DMS114 treated with DMSO at 0.1 percent for 48 hours (cell line): ENCODE measurements at regions not wholly inside any gene's neighbourhood (a gene's known extent, or its start where the extent isn't known, plus 50 kb on each side); places are given as distances from the start of the nearest gene placed in this dataset.
"Not testable (repeated sequence)": the region's sequence is repeated elsewhere in the genome, so short reads cannot be mapped to it uniquely, and the experiment has no call there.

Experiments
- DNase-seq: peaks from one replicate; lab custom pipeline; 2025; ENCODE audit not compliant: unreplicated experiment; lab: John Stamatoyannopoulos, UW

GRCh38 chr12:131497966-131498365 is 212.9 kb upstream of the SFSWAP start:
- DNase-seq, result no peak

DNA sequence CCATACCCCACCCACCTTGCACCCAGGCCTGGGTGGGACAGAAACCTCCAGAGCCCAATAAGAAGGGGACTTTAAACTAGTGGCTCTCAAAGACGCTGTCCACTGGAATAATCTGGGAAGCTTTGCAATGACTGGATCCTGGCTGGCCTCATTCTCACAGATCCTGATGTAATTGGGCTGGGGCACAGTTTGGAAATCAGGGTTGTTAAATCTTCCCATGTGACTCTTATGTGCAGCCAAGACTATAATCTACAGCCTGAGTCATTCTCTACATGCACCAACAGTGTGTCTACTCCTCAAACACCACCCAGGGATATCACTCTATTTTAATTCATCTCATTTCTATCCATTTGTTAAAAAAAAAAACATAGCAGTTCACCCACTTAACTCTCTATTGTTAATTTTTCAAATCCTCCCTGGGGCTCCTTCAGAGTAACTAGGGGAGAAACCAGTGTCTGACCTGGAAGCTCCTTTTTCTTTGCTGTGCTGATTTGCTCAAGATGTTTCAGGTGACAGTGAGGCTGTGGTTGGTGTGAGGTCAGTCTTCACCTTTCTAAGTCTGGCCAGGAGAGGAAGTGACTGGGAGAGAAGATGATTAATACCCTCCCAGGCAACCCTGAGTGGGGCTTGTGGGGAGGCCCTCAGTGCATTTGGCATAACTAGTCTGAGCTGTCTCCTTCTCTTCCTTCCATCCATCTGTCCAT is 211.6 kb upstream of the SFSWAP start:
- DNase-seq, result no peak

DNA sequence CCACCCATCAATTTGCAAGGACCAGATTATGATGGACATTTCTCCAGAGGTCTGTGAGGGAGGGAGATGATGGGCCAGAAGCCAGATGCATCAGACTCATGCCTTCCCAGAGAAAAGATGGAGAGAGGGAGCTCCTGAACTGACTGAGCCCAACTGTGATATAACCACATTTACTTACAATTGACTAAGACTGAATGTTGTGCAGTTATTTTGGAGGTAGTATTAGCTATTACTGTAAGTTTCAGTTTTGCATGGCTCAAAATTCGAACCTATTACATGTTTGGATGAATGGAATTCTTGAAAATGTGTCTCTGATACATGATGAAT is 211.1 kb upstream of the SFSWAP start:
- DNase-seq, result no peak

GRCh38 chr12:131500564-131500963 is 210.3 kb upstream of the SFSWAP start:
- DNase-seq, result no peak

DNA sequence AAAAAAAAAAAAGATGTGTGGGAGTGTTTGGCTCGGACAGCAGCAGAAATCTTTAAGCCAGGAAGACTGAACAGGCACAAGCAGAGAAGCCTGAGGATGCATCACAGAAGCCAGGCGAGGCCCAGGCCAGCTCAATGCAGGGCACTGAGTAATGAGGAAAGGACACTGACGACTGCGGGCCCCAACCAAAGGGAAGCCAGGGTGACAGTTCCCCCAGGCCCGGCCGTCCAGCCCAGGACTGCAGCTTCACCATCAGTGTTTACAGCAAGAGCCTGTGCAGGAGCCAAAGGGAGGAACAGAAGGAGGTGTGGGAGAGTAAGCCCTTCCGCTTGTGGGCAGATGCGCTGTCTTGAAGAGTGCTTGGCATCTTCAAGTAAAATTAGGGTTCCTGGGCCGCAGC is 205.3 kb upstream of the SFSWAP start:
- DNase-seq, result no peak

GRCh38 chr12:131506426-131506825 is 204.5 kb upstream of the SFSWAP start:
- no peak for DNase-seq

DNA sequence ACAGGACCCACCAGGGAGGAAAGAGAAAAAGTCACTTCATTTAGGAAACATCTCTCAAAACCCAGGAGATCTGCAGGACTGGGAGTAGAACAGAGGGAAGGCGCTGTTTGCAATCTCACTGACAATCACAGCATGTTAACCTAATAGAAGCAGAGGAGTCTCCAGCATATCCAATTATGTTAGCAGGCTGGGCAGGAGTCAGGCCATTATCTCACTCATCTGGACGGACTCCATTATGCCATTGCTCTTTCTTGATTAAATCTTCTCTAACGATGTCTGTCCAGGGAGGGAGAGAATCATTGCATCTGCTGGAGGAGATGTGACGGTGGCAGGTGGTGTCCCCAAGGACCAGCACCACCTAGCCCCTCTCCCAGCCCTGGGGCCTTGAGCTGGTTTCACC is 203.8 kb upstream of the SFSWAP start:
- no peak for DNase-seq

DNA sequence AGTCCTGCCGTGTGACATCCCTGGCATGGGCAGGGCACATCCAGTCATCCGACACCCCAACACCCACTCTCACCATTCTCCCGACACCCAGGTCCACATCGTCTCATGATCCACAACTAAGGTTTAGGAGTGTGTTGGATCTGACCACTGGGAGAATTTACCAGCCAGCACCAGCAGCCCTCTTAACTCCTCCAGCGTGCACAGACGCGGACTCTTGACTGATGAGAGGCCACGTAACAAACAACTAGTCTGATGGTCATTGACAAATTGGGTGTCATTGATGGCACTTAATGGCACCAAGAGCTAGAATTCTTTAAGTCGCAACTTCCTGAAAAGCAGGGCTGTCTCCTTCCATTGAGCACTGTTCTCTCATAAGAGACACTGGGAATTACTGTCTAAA is 203.0 kb upstream of the SFSWAP start:
- DNase-seq, result no peak

DNA sequence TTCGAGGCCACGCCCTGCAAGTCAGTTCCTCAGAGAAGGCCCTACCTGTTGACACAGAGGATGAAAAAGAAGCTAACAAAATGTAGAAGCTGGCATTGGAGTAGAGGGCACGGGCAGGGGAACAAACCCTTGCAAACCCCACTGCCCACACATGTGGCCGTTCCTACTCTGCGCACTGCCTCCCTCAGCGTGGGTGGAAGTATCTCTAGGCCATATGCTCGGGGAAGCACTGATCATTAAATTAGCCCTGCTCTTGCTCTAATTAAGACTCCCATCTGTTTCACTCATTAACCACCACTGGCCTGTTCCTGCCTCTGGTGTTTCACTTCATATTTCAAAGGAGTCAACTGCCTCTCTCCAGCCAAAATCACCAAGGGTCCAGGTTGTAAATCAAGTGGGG is 201.2 kb upstream of the SFSWAP start:
- no peak for DNase-seq

DNA sequence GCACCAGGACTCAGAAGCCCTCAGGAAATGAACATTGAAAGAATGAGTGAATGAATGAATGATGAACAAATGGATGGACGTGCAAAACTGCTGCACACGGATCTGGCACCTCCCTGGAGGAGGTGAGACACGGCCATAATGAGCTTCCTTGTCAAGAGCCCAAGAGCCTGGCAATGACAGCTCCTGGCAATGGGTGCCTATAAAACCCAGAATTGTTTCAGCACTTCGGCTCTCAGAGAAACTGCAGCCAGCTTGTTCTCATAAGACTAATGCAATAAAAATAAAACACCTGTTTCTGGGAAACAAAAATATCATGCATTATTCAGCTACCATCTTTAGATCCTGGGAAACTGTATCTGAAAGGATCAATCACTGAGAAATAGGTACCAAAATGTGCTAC is 200.5 kb upstream of the SFSWAP start:
- no peak for DNase-seq

DNA sequence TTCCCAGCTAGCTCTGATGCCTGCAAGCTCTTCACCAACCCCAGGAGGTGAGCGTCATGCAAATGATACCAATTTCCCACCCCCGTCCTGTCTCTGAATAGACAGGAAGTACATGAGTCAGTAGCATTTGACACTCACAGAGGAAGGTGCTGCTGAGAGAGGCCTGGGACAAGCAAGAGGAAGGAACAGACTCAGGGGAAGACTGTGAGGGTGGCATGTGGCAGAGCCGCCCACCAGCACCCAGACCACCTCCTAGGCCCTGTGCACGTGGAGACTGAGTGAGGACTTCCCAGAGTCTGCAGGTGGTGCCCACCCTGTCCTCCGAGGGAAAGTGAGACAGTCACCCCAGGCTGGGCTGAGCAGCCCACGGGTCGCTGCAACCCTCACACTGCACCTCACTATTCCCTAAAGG is 199.5 kb upstream of the SFSWAP start:
- no peak for DNase-seq

- DNase-seq, result no peak
These were observed 198.9 kb upstream of the SFSWAP start for GRCh38 chr12:131511803-131512561.

DNA sequence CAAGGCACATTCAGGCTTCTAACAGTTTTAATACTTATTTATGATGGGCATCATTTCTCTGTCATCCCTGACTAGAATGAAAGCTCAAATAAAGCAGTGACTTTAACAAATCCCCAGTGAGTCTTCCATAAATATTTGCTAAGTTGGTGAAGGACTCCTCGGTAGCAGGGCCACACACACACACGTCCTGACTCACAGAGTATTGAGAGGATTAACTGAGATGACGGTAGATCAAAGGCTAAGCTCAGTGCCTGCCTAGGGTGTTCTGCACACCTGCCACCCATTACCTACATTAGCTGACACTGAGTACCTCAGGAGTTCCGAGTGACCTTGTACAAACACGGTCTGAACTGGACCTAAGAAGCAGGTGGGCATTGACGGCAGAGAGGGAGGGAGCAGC is 197.3 kb upstream of the SFSWAP start:
- DNase-seq, result no peak

DNA sequence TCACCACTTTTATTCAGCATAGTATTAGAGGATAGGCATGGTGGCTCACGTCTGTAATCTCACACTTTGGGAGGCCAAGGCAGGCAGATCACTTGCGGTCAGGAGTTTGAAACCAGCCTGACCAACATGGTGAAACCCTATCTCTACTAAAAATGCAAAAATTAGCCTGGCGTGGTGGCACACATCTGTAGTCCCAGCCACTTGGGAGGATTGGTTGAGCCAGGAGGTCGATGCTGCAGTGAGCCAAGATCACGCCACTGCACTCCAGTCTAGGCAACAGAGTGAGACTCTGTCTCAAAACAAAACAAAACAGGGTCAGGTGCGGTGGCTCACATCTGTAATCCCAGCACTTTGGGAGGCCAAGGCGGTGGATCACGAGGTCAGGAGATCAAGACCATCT is 190.3 kb upstream of the SFSWAP start:
- not testable (repeated sequence) for DNase-seq

GRCh38 chr12:131521326-131521725 is 189.6 kb upstream of the SFSWAP start:
- no peak for DNase-seq

GRCh38 chr12:131525795-131526508 is 184.9 kb upstream of the SFSWAP start:
- no peak for DNase-seq

DNA sequence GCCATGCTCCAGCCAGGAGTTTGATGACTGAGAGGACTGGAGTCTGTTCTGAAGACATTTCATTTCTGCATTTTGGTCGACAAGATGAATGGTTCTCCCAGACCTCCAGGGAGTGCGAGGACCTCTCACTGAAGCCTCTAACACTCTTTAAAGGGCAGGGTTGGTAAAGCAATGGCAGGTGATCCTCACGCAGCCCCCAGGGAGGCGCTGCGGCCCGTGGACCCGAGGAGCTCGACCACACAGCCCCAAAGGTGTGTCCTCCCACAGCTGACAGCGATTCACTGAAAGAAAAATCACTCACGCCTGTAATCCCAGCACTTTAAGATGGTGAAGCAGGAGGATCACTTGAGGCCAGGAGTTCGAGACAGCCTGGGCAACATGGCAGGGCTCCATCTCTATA is 183.8 kb upstream of the SFSWAP start:
- no peak for DNase-seq

GRCh38 chr12:131527736-131528135 is 183.2 kb upstream of the SFSWAP start:
- DNase-seq, result no peak

DNA sequence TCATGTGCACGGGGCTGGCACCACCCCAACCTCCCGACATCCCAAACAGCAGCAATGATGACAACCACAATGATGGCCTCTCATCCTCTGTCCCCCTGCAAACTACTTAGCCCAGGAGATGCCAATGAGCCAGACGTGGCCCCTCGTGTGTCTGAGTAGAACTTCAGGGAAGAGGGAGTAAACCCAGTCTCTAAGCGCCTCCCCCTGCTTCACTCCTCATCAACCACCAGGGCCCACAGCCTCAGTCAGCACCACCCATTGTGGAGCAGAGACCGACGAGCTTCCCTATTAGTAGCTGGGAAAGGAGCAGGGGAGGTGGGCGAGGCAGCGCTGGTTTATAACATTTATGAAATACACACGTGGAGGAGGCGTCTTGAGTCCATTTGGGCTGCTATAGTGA is 182.7 kb upstream of the SFSWAP start:
- no peak for DNase-seq

GRCh38 chr12:131528667-131529066 is 182.2 kb upstream of the SFSWAP start:
- DNase-seq, result no peak

DNA sequence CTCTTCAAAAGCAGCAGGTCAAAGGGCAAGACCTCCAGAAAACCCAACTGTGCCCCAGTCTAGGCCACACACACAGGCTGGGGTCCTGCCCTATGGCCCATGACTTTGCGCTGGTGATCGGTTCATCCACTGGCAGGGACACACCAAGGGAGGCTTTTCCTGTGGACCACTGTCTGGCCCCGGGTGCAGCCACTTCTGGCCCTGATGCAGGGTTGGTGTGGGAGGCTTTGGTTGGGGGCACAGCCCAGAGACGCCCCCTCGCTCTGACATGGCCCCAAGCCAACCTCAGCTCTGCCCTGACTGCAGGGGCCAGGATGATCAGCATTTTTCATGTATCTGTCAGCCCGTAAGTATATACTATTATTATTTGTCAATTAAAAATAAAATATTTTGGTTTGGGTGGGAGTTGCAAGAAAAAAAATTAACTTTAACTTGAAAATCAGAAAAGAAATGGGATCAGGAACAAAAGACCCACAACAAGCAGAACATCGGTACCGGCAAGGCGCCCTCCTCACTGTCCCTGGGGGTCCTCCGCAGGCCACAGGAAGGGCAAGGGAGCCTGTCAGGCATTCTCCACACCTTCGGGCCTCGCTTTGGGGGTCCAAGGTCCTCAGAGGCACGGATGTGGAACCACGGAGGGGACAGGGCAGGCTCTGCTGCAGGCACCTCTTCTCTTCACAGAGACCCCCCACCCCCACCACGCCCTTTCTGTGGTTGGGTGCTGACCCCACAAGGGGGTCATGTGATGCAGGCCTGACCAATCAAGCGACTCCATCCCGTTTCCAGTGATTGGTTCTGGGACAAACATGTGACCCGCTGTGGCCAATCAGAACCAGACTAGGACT is 181.5 kb upstream of the SFSWAP start:
- no peak for DNase-seq

DNA sequence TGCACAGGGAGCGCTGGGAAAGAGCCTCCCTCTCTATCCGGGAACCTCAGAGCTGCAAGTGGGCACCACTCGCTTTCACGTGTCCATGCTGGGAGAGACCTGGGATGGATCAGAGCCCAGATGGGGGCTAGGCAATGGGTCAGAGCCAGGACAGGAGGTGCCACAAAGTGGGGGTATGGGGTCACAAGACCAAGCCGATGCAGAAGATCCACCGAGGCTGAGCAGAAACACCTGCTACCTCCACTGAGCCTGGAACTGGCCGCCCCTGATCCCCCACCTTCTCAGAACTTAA is 180.9 kb upstream of the SFSWAP start:
- no peak for DNase-seq
